ENCODE measurements at regions not wholly inside any gene's neighbourhood (a gene's known extent, or its start where the extent isn't known, plus 50 kb on each side); places are given as distances from the start of the nearest gene placed in this dataset.

GRCh38 chr4:34412233-34412632 lies 1832.1 kb downstream of the ARAP2 start:
- TF ChIP-seq, protein P1, sequence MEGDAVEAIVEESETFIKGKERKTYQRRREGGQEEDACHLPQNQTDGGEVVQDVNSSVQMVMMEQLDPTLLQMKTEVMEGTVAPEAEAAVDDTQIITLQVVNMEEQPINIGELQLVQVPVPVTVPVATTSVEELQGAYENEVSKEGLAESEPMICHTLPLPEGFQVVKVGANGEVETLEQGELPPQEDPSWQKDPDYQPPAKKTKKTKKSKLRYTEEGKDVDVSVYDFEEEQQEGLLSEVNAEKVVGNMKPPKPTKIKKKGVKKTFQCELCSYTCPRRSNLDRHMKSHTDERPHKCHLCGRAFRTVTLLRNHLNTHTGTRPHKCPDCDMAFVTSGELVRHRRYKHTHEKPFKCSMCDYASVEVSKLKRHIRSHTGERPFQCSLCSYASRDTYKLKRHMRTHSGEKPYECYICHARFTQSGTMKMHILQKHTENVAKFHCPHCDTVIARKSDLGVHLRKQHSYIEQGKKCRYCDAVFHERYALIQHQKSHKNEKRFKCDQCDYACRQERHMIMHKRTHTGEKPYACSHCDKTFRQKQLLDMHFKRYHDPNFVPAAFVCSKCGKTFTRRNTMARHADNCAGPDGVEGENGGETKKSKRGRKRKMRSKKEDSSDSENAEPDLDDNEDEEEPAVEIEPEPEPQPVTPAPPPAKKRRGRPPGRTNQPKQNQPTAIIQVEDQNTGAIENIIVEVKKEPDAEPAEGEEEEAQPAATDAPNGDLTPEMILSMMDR (IDR thresholded peaks at IDR 0.05) = no peak
- TF ChIP-seq POLR2A (IDR thresholded peaks at IDR 0.05) = no peak

Data from right lobe of liver (tissue), 4 donors.